ENCODE measurements at regions not wholly inside any gene's neighbourhood (a gene's known extent, or its start where the extent isn't known, plus 50 kb on each side); places are given as distances from the start of the nearest gene placed in this dataset.

GRCh38 chr2:133720429-133720828, 152.2 kb upstream of the NCKAP5 start:
- no peak for TF ChIP-seq CTCF (IDR thresholded peaks at IDR 0.05; ENCODE audit: low read depth, low read length)
- DNase-seq (ENCODE audit: low read depth, low spot score), result no peak
- in situ Hi-C loops (cut with HindIII; ENCODE audit: low sequenced_read_pairs), result no loop called here
- H3K4me3 ChIP-seq (ENCODE audit: low read depth, low read length), result no peak overlapping the region

- peak; percentile 9 for DNase-seq (ENCODE audit: low read depth, low spot score)
- TF ChIP-seq CTCF (IDR thresholded peaks at IDR 0.05; ENCODE audit: low read depth, low read length), result no peak
- in situ Hi-C loops (cut with HindIII; ENCODE audit: low sequenced_read_pairs), result no loop called here
- H3K4me3 ChIP-seq (ENCODE audit: low read depth, low read length), result no peak overlapping the region
Measured at GRCh38 chr2:133721118-133721517, 152.9 kb upstream of the NCKAP5 start.

GRCh38 chr2:133723133-133723532, 154.9 kb upstream of the NCKAP5 start:
- in situ Hi-C loops (cut with HindIII; ENCODE audit: low sequenced_read_pairs), result no loop called here
- no peak for TF ChIP-seq CTCF (IDR thresholded peaks at IDR 0.05; ENCODE audit: low read depth, low read length)
- no peak overlapping the region for H3K4me3 ChIP-seq (ENCODE audit: low read depth, low read length)
- no peak for DNase-seq (ENCODE audit: low read depth, low spot score)

- TF ChIP-seq CTCF (IDR thresholded peaks at IDR 0.05; ENCODE audit: low read depth, low read length), result no peak
- peak; percentile 6 for DNase-seq (ENCODE audit: low read depth, low spot score)
- in situ Hi-C loops (cut with HindIII; ENCODE audit: low sequenced_read_pairs), result no loop called here
- no peak overlapping the region for H3K4me3 ChIP-seq (ENCODE audit: low read depth, low read length)
Measured at GRCh38 chr2:133726973-133727372, 158.7 kb upstream of the NCKAP5 start.

GRCh38 chr2:133732059-133732458, 163.8 kb upstream of the NCKAP5 start:
- TF ChIP-seq CTCF (IDR thresholded peaks at IDR 0.05; ENCODE audit: low read depth, low read length), result no peak
- DNase-seq (ENCODE audit: low read depth, low spot score), result no peak
- no peak overlapping the region for H3K4me3 ChIP-seq (ENCODE audit: low read depth, low read length)
- in situ Hi-C loops (cut with HindIII; ENCODE audit: low sequenced_read_pairs), result no loop called here

GRCh38 chr2:133732982-133733900, 165.0 kb upstream of the NCKAP5 start:
- in situ Hi-C loops (cut with HindIII; ENCODE audit: low sequenced_read_pairs), result no loop called here
- no peak for DNase-seq (ENCODE audit: low read depth, low spot score)

More at GRCh38 chr2:133732982-133733900, 165.0 kb upstream of the NCKAP5 start:
- no peak for TF ChIP-seq CTCF (IDR thresholded peaks at IDR 0.05; ENCODE audit: low read depth, low read length)
- no peak overlapping the region for H3K4me3 ChIP-seq (ENCODE audit: low read depth, low read length)

All from astrocyte of the spinal cord (primary cell).